Body of pancreas (tissue), 4 donors: ENCODE measurements at regions not wholly inside any gene's neighbourhood (a gene's known extent, or its start where the extent isn't known, plus 50 kb on each side); places are given as distances from the start of the nearest gene placed in this dataset.

ENCODE experiments used
- CTCF ChIP-seq, 7 experiments: fragments of 450-650 bp in 4 of 7; fragments of 200-600 bp in 3 of 7; sonication (generic) in 3 of 7; IDR thresholded peaks; one replicate each; pipeline ENCODE4 v1.5.1; 2016 to 2019; ENCODE audit warnings: antibody characterized with exemption in 7 of 7
- POLR2A ChIP-seq, 3 donors: fragments of 450-650 bp; IDR thresholded peaks; one replicate each; pipeline ENCODE4 v1.6.1; 2016; ENCODE audit warnings: antibody characterized with exemption in 3 of 3, mild to moderate bottlenecking in 2 of 3

GRCh38 chr16:86704516-86704915 lies 126.2 kb downstream of the FOXL1 start:
- TF ChIP-seq CTCF (IDR thresholded peaks at IDR 0.05) (no peak), POLR2A (IDR thresholded peaks at IDR 0.05) (no peak)
